ENCODE measurements at regions not wholly inside any gene's neighbourhood (a gene's known extent, or its start where the extent isn't known, plus 50 kb on each side); places are given as distances from the start of the nearest gene placed in this dataset.

DNA sequence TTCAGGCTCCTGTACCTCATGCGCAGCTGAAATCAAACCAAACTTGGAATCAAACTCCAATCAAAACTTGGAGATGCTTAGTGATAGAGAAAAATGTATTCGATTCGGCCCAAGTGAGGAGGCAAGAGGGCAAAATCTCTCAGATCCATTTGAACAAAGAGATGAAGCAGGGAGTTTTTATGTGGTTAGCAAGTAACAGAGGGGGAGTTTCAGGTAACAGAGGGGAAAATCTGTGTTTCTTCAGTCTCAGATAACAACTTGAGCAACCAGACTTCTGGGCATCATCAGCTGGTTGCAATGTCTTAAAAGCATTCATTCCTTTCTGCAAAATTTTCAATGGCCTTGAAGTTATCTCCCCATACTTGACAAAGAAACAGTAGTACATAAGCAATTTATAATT, 245.1 kb upstream of the AVPR1A start:
- Histone ChIP-seq H3K9me3 (no peaks in the 10 kb centered on the region), H3K27me3 (no peaks in the 10 kb centered on the region), H3K4me3 (no peak overlapping the region), H3K4me1 (no peaks in the 10 kb centered on the region), H3K27ac (no peak overlapping the region), H3K36me3 (no peaks in the 10 kb centered on the region)
- intact Hi-C loops (cut with DNase I) = no loop called here
- DNase-seq (no peak), ATAC-seq (no peak)
- no peak for TF ChIP-seq CTCF (IDR thresholded peaks at IDR 0.05)
- no peak for TF ChIP-seq POLR2A (IDR thresholded peaks at IDR 0.05)
- 95 to 97% (median 96%) methylated on average over 3 of the region's 3 CpGs for WGBS, 4 donors

DNA sequence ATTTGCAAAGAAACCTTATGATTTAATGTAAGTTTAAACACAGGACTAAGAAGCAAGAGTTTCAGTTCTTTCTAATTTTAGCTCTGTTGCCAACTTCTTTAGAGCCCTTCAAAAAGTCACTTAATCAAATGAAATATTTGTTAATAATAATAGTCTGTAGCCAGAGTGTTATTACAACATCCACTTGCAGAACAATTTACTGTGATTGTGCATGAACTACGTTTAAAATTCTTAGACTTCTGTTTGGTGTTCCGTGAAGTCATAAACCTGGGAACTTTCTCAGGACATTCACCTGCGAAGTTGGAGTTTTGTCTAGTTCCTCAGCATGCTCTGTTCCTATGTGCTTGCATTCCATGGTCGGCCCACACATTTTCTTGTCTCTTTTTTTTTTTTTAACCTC, 244.0 kb upstream of the AVPR1A start:
- no peak overlapping the region for H3K4me3 ChIP-seq
- DNase-seq = no peak
- intact Hi-C loops (cut with DNase I) = no loop called here
- WGBS, 4 donors = 69 to 81% (median 78%) methylated on average over 4 of the region's 4 CpGs
- no peaks in the 10 kb centered on the region for H3K27me3 ChIP-seq
- no peak overlapping the region for H3K27ac ChIP-seq
- no peaks in the 10 kb centered on the region for H3K4me1 ChIP-seq
- no peaks in the 10 kb centered on the region for H3K9me3 ChIP-seq
- no peak for ATAC-seq
- TF ChIP-seq CTCF (IDR thresholded peaks at IDR 0.05) (no peak), POLR2A (IDR thresholded peaks at IDR 0.05) (no peak)
- no peaks in the 10 kb centered on the region for H3K36me3 ChIP-seq

- 63 to 79% (median 70%) methylated on average over 4 of the region's 4 CpGs for WGBS, 4 donors
- no peak overlapping the region for H3K4me3 ChIP-seq
- DNase-seq = no peak
- no peak overlapping the region for H3K27ac ChIP-seq
- intact Hi-C loops (cut with DNase I) = no loop called here
- ATAC-seq = no peak
- no peaks in the 10 kb centered on the region for H3K9me3 ChIP-seq
- TF ChIP-seq POLR2A (IDR thresholded peaks at IDR 0.05) = no peak
- no peak for TF ChIP-seq CTCF (IDR thresholded peaks at IDR 0.05)
- H3K36me3 ChIP-seq = no peaks in the 10 kb centered on the region
- H3K27me3 ChIP-seq = no peaks in the 10 kb centered on the region
- H3K4me1 ChIP-seq = no peaks in the 10 kb centered on the region
Measured at GRCh38 chr12:63394349-63394748, 243.3 kb upstream of the AVPR1A start.

DNA sequence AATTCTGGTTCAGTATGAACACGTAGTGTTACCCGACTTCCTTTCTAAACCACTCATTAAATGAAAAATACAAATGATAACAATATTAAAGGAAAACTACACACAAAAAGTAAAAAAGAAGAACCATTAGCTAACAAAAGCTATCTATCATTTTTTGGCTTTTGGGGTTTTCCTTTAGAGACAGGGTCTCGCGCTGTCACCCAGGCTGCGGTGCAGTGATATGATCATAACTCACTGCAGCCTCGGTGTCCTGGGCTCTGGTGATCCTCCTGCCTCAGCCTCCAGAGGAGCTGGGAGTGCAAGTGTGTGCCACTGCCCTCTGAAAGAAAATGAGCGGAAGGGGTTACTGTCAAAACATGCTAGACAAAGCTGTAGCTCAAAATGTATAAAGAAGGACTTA, 238.2 kb upstream of the AVPR1A start:
- ATAC-seq (no peak), DNase-seq (no peak)
- Histone ChIP-seq H3K4me1 (no peaks in the 10 kb centered on the region), H3K4me3 (no peak overlapping the region), H3K27ac (no peak overlapping the region), H3K36me3 (no peaks in the 10 kb centered on the region), H3K9me3 (no peaks in the 10 kb centered on the region), H3K27me3 (no peaks in the 10 kb centered on the region)
- TF ChIP-seq POLR2A (IDR thresholded peaks at IDR 0.05) (no peak), CTCF (IDR thresholded peaks at IDR 0.05) (no peak)
- intact Hi-C loops (cut with DNase I) = no loop called here
- 89 to 97% (median 93%) methylated on average over 7 of the region's 7 CpGs for WGBS, 4 donors
